BJ (cell line): ENCODE measurements at regions not wholly inside any gene's neighbourhood (a gene's known extent, or its start where the extent isn't known, plus 50 kb on each side); places are given as distances from the start of the nearest gene placed in this dataset.

Experiments
- CTCF ChIA-PET: fragments of 350-600 bp; formaldehyde crosslinking; extraction: SDS; loops from one replicate; lab custom pipeline; 2021; ENCODE audit warnings: antibody characterized with exemption, inconsistent platforms; lab: Yijun Ruan, JAX
- POLR2A ChIA-PET: fragments of 300-600 bp; sonication (Branson Sonifier 250); formaldehyde crosslinking; extraction: SDS; loops from one replicate; lab custom pipeline; 2021; ENCODE audit warnings: antibody characterized with exemption; lab: Charles Lee
- DNase-seq: peaks from one replicate; pipeline ENCODE4 v3.0.0-alpha.2; 2011; ENCODE audit warnings: low read depth
- H3K27me3 ChIP-seq: 2 replicates; pipeline ENCODE4 v1.6.0; 2011; ENCODE audit warnings: low read length; ENCODE audit not compliant: control insufficient read depth, insufficient read depth
- H3K36me3 ChIP-seq: 2 replicates; pipeline ENCODE4 v1.5.1; 2011; ENCODE audit warnings: low read length; ENCODE audit not compliant: control insufficient read depth, insufficient read depth
- H3K4me3 ChIP-seq: 2 replicates; pipeline ENCODE4 v1.5.1; 2011; ENCODE audit warnings: low read depth, mild to moderate bottlenecking, control low read depth, low read length
- TF ChIP-seq, protein P1 (sequence below): IDR thresholded peaks from 2 replicates; pipeline ENCODE4 v1.5.1; 2011; ENCODE audit warnings: low read depth, mild to moderate bottlenecking, control low read depth, inconsistent platforms, low read length, moderate library complexity; ENCODE audit not compliant: insufficient read depth

DNA sequence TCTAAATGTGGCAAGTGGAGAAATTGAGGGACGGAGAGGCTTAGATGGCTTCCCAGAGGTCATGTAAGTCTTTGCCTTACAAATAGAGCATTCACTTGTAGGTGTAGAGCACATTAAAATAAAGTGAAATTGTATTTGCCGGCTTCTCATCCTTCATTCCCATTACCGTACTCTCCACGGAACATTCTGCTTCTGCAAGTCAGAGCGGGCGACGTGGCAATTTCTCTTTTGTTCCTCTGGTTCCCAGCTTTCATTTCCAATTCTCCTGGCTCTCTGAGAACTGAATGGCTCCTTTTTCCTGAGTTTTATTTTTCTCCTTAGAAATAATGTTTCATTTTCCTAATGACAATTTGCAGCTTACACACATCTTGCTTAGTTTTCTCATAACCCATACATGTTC is 51.3 kb upstream of the PFKP start:
- TF ChIP-seq, protein P1, sequence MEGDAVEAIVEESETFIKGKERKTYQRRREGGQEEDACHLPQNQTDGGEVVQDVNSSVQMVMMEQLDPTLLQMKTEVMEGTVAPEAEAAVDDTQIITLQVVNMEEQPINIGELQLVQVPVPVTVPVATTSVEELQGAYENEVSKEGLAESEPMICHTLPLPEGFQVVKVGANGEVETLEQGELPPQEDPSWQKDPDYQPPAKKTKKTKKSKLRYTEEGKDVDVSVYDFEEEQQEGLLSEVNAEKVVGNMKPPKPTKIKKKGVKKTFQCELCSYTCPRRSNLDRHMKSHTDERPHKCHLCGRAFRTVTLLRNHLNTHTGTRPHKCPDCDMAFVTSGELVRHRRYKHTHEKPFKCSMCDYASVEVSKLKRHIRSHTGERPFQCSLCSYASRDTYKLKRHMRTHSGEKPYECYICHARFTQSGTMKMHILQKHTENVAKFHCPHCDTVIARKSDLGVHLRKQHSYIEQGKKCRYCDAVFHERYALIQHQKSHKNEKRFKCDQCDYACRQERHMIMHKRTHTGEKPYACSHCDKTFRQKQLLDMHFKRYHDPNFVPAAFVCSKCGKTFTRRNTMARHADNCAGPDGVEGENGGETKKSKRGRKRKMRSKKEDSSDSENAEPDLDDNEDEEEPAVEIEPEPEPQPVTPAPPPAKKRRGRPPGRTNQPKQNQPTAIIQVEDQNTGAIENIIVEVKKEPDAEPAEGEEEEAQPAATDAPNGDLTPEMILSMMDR = no peak
- DNase-seq = no peak
- peaks cover 10% of the 10 kb centered on the region for H3K27me3 ChIP-seq
- ChIA-PET POLR2A (no interaction called here), CTCF (no interaction called here)
- no peak overlapping the region for H3K4me3 ChIP-seq
- no peaks in the 10 kb centered on the region for H3K36me3 ChIP-seq

DNA sequence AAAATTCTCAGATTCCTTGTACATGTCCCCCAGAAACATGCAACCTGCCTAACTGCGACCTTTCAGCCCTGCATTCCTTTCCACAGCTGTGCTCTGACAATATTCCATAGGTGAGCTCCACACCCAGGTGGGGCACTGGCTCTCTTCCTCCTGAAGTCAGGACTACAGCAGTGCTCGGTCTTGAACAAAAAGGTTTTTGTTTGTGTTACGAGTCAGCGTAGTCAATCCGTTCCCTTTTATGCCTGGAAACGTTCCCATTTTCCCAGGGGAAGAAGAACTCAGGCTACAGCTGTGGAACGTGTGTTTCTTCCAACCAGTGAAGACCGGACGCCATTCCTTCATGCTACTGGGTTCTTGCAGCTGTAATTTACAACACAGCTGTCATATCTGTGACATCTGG is 52.4 kb upstream of the PFKP start:
- H3K4me3 ChIP-seq = no peak overlapping the region
- ChIA-PET CTCF (no interaction called here), POLR2A (no interaction called here)
- TF ChIP-seq, protein P1 = no peak
- peaks cover 10% of the 10 kb centered on the region for H3K27me3 ChIP-seq
- DNase-seq = no peak
- H3K36me3 ChIP-seq = no peaks in the 10 kb centered on the region

DNA sequence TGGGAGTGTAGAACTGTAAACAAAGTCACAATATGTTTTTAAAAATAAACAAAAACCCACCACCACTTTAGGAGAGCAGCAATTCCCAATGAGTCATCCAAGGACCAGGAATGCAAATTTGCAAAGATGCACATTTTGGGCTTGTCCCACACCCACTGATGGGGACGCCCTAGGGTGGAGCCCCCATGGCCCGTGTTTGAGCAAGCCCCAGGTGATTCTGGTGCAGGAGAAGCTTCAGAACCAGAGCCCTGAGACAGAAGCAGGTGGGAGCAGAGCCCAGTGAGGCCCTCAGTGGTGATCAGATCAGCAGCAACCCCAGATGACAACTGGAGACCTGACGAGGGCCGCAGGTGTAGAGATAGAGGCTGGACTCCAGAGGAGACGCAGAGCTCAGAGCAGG is 55.1 kb upstream of the PFKP start:
- TF ChIP-seq, protein P1 = no peak
- ChIA-PET POLR2A (no interaction called here), CTCF (no interaction called here)
- no peak for DNase-seq
- no peak overlapping the region for H3K4me3 ChIP-seq
- no peaks in the 10 kb centered on the region for H3K36me3 ChIP-seq
- peaks cover 7% of the 10 kb centered on the region for H3K27me3 ChIP-seq

DNA sequence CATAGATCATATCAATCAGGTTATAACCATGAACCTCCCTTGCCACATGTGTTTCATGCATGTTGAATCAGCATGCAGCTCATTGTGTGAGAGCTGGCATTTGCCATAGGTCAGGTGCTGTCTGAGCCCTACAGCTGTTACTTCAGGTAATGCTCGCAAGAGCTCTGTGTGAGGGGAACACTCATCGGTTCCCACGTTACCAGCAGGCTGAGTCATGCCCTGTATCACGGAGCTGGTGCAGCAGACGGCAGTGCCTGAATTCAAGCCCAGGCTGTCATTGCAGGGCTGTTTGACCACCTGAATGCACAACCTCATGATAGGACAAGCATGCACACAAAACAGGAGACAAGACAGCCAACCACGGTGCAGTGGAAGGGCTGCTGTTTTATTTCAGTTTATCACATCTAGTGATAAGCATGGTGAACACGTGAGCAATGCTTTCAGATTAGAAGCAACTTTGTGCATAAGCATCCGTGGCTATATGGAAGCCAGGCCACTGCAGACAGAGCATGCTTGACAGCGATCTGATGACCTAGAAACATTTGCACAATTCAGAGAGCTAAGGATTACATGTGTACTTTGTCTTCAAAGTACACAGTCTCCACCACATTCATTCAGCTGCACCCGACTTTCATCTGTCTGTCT is 56.4 kb upstream of the PFKP start:
- TF ChIP-seq, protein P1 = no peak
- ChIA-PET POLR2A (no interaction called here), CTCF (no interaction called here)
- DNase-seq = no peak
- H3K4me3 ChIP-seq = no peak overlapping the region
- peaks cover 7% of the 10 kb centered on the region for H3K27me3 ChIP-seq
- H3K36me3 ChIP-seq = no peaks in the 10 kb centered on the region

DNA sequence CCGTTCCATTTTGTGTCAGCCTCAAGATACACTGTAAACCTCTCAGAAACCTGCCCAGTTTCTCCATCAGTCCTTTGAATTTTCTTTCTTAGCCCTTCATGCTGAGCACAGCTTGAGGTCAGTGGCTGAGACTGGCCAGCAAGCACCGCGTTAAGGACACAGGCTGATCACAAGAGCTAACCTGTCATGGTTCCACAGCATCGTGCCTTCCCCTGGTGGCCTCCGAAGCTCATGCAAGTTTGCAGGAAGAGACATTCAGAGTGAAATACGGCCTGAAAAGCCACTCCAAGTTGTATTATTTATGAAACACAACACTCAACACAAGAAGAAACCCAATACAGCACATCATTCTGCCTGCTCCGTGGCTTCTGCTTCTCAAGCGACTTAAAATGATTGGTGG is 57.0 kb upstream of the PFKP start:
- CTCF ChIA-PET = no interaction called here
- H3K27me3 ChIP-seq = peaks cover 6% of the 10 kb centered on the region
- TF ChIP-seq, protein P1 = no peak
- no peak for DNase-seq
- POLR2A ChIA-PET = no interaction called here
- no peaks in the 10 kb centered on the region for H3K36me3 ChIP-seq
- no peak overlapping the region for H3K4me3 ChIP-seq
